Activated T-cell treated with anti-CD3 and anti-CD28 coated beads, Interleukin-2, amount 50 U/mL, for 48 hours (primary cell): ENCODE measurements at regions not wholly inside any gene's neighbourhood (a gene's known extent, or its start where the extent isn't known, plus 50 kb on each side); places are given as distances from the start of the nearest gene placed in this dataset.

Source experiments
- DNase-seq, 2 experiments: peaks; one replicate each; pipeline ENCODE4 v3.0.0-alpha.2; 2020

GRCh38 chr7:113825832-113826231 lies 93.0 kb downstream of the PPP1R3A start:
- DNase-seq: no peak

GRCh38 chr7:113824117-113824823 lies 94.5 kb downstream of the PPP1R3A start:
- DNase-seq: no peak

- DNase-seq: no peak
Observed at GRCh38 chr7:113819474-113819873, 99.3 kb downstream of the PPP1R3A start.

- no peak for DNase-seq
Observed at GRCh38 chr7:113816639-113817038, 102.2 kb downstream of the PPP1R3A start.

GRCh38 chr7:113813471-113813870 lies 105.3 kb downstream of the PPP1R3A start:
- DNase-seq: no peak

- DNase-seq: no peak
Observed at GRCh38 chr7:113812591-113813255, 106.1 kb downstream of the PPP1R3A start.

GRCh38 chr7:113810080-113810744 lies 108.6 kb downstream of the PPP1R3A start:
- DNase-seq: no peak

GRCh38 chr7:113809581-113809980 lies 109.2 kb downstream of the PPP1R3A start:
- no peak for DNase-seq

GRCh38 chr7:113806633-113807327 lies 112.0 kb downstream of the PPP1R3A start:
- no peak for DNase-seq

GRCh38 chr7:113805976-113806375 lies 112.8 kb downstream of the PPP1R3A start:
- DNase-seq: no peak

GRCh38 chr7:113804475-113805095 lies 114.2 kb downstream of the PPP1R3A start:
- DNase-seq: no peak

- no peak for DNase-seq
Observed at GRCh38 chr7:113801751-113802150, 117.1 kb downstream of the PPP1R3A start.

GRCh38 chr7:113800826-113801225 lies 118.0 kb downstream of the PPP1R3A start:
- DNase-seq: no peak

- DNase-seq: no peak
Observed at GRCh38 chr7:113799896-113800295, 118.9 kb downstream of the PPP1R3A start.

GRCh38 chr7:113797420-113798010 lies 121.3 kb downstream of the PPP1R3A start:
- no peak for DNase-seq

GRCh38 chr7:113796557-113796956 lies 122.3 kb downstream of the PPP1R3A start:
- DNase-seq: no peak

- no peak for DNase-seq
Observed at GRCh38 chr7:113794573-113794972, 124.2 kb downstream of the PPP1R3A start.

- no peak for DNase-seq
Observed at GRCh38 chr7:113793171-113793570, 125.6 kb downstream of the PPP1R3A start.

- DNase-seq: no peak
Observed at GRCh38 chr7:113790025-113790424, 128.8 kb downstream of the PPP1R3A start.

GRCh38 chr7:113787106-113787505 lies 131.7 kb downstream of the PPP1R3A start:
- DNase-seq: no peak

- DNase-seq: no peak
Observed at GRCh38 chr7:113784956-113785355, 133.9 kb downstream of the PPP1R3A start.

- DNase-seq: no peak
Observed at GRCh38 chr7:113784316-113784715, 134.5 kb downstream of the PPP1R3A start.

- no peak for DNase-seq
Observed at GRCh38 chr7:113783403-113783802, 135.4 kb downstream of the PPP1R3A start.
